Spleen (tissue), 11 donors: ENCODE measurements at regions not wholly inside any gene's neighbourhood (a gene's known extent, or its start where the extent isn't known, plus 50 kb on each side); places are given as distances from the start of the nearest gene placed in this dataset.
"Not testable (repeated sequence)": the region's sequence is repeated elsewhere in the genome, so short reads cannot be mapped to it uniquely, and the experiment has no call there.

Experiments
- DNase-seq: peaks from one replicate; pipeline ENCODE4 v3.0.0-alpha.2; 2020
- H3K27ac ChIP-seq, 8 donors: fragments of 200-600 bp; sonication (generic) in 7 of 8; 1 replicate in 4 of 8; 2 replicates in 4 of 8; pipeline versions ENCODE4 v1.5.0 to v1.8.0; 2016 to 2021; ENCODE audit warnings: inconsistent platforms in 4 of 8, mild to moderate bottlenecking in 4 of 8, moderate library complexity in 1 of 8
- H3K27me3 ChIP-seq, 7 donors: fragments of 200-600 bp; sonication (generic) in 6 of 7; replicated peaks in 1 of 7; 1 replicate in 4 of 7; 2 replicates in 3 of 7; pipeline versions ENCODE4 v1.5.0 to v1.8.0; 2016 to 2021; ENCODE audit warnings: inconsistent platforms in 3 of 7, mild to moderate bottlenecking in 1 of 7
- H3K36me3 ChIP-seq, 6 donors: fragments of 200-600 bp; sonication (generic) in 5 of 6; 1 replicate in 4 of 6; 2 replicates in 2 of 6; pipeline versions ENCODE4 v1.5.0 to v1.8.0; 2016 to 2021; ENCODE audit warnings: inconsistent platforms in 2 of 6
- H3K4me1 ChIP-seq, 6 donors: fragments of 200-600 bp; sonication (generic) in 5 of 6; 1 replicate in 3 of 6; 2 replicates in 3 of 6; pipeline versions ENCODE4 v1.5.0 to v1.8.0; 2016 to 2021; ENCODE audit warnings: inconsistent platforms in 3 of 6
- H3K4me3 ChIP-seq, 8 donors: fragments of 200-600 bp; sonication (generic) in 7 of 8; 1 replicate in 4 of 8; 2 replicates in 4 of 8; pipeline versions ENCODE4 v1.5.0 to v1.8.0; 2016 to 2021; ENCODE audit warnings: inconsistent platforms in 4 of 8, mild to moderate bottlenecking in 4 of 8, moderate library complexity in 2 of 8
- H3K9me3 ChIP-seq, 8 donors: fragments of 200-600 bp; sonication (generic) in 7 of 8; 1 replicate in 4 of 8; 2 replicates in 4 of 8; pipeline versions ENCODE4 v1.5.0 to v1.8.0; 2016 to 2021; ENCODE audit warnings: inconsistent platforms in 4 of 8
- POLR2A ChIP-seq, 3 donors: fragments of 450-650 bp; IDR thresholded peaks; one replicate each; pipeline ENCODE4 v1.5.1; 2017; ENCODE audit warnings: antibody characterized with exemption in 3 of 3, mild to moderate bottlenecking in 1 of 3
- POLR2AphosphoS5 ChIP-seq, 3 donors: sonication (generic); formaldehyde crosslinking; IDR thresholded peaks; one replicate each; pipeline ENCODE4 v1.5.1; 2017; ENCODE audit warnings: antibody characterized with exemption in 3 of 3
- WGBS, 5 donors: extraction: QIAGEN DNeasy Blood & Tissue Kit in 3 of 5; methylation state at CpG; one replicate each; pipeline versions ENCODE4 v1.1.5 to v1.1.7; 2013 to 2018; 5-methylcytosine and 5-hydroxymethylcytosine counted together
- intact Hi-C: fragments of 100-400 bp; cut with DNase I; formaldehyde crosslinking; loops from one replicate; pipeline ENCODE4 v1.15.0; 2023; ENCODE audit warnings: low total_unique reads
- TF ChIP-seq, protein P1 (sequence below), 11 experiments: fragments of 200-600 bp in 7 of 11; fragments of 450-650 bp in 4 of 11; sonication (generic) in 4 of 11; IDR thresholded peaks in 8 of 11; conservative IDR thresholded peaks in 3 of 11; 1 replicate in 7 of 11; 2 replicates in 4 of 11; pipeline versions ENCODE4 v1.4.0 to v1.8.0; 2016 to 2021; ENCODE audit warnings: antibody characterized with exemption in 11 of 11, inconsistent platforms in 4 of 11, mild to moderate bottlenecking in 1 of 11
- donor health status: healthy with polysubstance abuse.
- donor health status: DM: no; HTN: no; CAD: no; lungs with moderate emphysema.
- donor health status: DM: no; HTN: no; CAD: no.
- donor health status: Bipolar disorder and iron deficiency.
- donor health status: healthy.
- donor health status: DM: no; HTN: no; CAD: no.
- donor health status: DM: yes; HTN: yes; CAD: no.

DNA sequence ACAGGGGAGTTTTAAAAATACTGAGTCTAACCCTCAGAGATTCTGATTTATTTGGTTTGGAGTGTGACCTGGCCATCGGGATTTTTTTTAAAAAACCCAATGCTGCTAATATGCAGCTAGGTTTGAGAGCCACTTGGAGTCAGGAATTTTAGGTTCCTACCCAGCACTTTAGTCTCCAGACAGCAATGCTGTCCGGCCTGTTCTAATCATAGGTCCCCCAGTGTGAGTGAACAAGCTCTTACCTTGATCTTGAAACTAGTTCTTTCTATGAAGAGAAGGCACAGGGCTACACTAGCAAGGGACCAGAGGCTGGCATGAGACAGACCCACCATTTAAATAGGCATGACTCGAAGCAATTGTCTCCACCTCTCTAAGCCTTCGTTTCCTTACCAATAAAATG is 103.5 kb downstream of the SMIM20 start:
- H3K27ac ChIP-seq, result no peak overlapping the region

DNA sequence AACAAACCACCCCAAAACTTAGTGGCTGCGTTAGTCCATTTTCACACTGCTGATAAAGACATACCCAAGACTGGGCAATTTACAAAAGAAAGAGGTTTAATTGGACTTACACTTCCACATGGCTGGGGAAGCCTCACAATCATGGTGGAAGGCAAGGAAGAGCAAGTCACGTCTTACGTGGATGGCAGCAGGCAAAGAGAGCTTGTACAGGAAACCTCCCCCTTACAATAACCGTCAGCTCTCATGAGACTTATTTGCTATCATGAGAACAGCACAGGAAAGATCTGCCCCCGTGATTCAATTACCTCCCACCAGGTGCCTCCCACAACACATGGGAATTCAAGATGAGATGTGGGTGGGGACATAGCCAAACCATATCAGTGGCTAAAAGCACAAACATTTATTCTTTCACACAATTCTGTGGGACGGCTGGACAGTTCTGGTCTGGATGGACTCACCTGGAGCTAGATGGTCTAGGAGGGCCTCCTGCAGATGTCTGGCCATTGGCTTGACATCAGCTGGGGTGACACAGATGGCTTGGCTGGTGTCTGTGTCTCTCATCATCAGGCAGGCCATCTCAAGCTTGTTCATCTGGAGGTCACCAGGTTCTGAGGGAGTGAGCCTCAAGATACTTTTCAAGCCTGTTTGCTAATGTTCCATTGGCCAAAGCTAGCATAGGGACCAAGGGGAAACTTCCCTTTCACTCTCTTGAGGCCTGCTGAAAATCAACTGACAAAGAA is 104.1 kb downstream of the SMIM20 start:
- H3K4me3 ChIP-seq, H3K27ac ChIP-seq, intact Hi-C loops, H3K4me1 ChIP-seq, H3K36me3 ChIP-seq, DNase-seq, H3K27me3 ChIP-seq, H3K9me3 ChIP-seq: not testable (repeated sequence)
- 52 to 84% (median 69%) methylated on average over 6 of the region's 6 CpGs for WGBS, 5 donors

More for the DNA sequence above, 103.5 kb downstream of the SMIM20 start:
- intact Hi-C loops, result no loop called here
- no peak for DNase-seq
- peaks cover 0 to 4% (median 0%) of the 10 kb centered on the region in 7 donors for H3K27me3 ChIP-seq
- TF ChIP-seq POLR2AphosphoS5 (IDR thresholded peaks at IDR 0.05) (no peak), POLR2A (IDR thresholded peaks at IDR 0.05) (no peak)
- TF ChIP-seq, protein P1, sequence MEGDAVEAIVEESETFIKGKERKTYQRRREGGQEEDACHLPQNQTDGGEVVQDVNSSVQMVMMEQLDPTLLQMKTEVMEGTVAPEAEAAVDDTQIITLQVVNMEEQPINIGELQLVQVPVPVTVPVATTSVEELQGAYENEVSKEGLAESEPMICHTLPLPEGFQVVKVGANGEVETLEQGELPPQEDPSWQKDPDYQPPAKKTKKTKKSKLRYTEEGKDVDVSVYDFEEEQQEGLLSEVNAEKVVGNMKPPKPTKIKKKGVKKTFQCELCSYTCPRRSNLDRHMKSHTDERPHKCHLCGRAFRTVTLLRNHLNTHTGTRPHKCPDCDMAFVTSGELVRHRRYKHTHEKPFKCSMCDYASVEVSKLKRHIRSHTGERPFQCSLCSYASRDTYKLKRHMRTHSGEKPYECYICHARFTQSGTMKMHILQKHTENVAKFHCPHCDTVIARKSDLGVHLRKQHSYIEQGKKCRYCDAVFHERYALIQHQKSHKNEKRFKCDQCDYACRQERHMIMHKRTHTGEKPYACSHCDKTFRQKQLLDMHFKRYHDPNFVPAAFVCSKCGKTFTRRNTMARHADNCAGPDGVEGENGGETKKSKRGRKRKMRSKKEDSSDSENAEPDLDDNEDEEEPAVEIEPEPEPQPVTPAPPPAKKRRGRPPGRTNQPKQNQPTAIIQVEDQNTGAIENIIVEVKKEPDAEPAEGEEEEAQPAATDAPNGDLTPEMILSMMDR (IDR thresholded peaks at IDR 0.05 in 8 of 11, conservative IDR thresholded peaks at IDR 0.05 in 3 of 11), result no peak
- 65 to 91% (median 89%) methylated on average over 4 of the region's 4 CpGs for WGBS, 5 donors
- H3K36me3 ChIP-seq, result no peaks in the 10 kb centered on the region
- H3K4me1 ChIP-seq, result no peaks in the 10 kb centered on the region
- no peaks in the 10 kb centered on the region for H3K9me3 ChIP-seq
- H3K4me3 ChIP-seq, result no peak overlapping the region

DNA sequence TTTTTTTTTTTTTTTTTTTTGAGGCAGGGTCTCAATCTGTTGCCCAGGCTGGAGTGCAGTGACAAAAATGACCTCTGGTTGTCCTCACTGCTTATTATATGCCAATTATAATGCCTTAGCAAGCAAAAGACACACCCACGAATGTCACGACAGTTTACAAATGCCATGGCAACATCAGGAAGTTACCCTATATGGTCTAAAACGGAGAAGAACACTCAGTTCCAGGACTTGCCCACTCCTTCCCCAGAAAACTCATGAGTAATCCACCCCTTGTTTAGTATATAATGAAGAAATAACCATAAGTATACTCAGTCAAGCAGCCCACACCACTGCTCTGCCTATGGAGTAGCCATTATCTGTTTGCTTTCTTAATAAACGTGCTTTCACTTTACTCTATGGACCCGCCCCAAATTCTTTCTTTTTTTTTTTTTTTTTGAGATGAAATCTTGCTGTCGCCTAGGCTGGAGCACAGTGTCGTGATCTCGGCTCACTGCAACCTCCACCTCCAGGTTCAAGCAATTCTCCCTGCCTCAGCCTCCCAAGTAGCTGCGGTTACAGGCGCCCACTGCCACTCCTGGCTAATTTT is 106.2 kb downstream of the SMIM20 start:
- peak overlapping the region in 1 of 8 donors; percentile 43 for H3K4me3 ChIP-seq
- H3K27ac ChIP-seq, result peak overlapping the region in 1 of 8 donors; percentile 54
- intact Hi-C loops, result no loop called here
- TF ChIP-seq POLR2AphosphoS5 (IDR thresholded peaks at IDR 0.05), result no peak
- no peak for TF ChIP-seq POLR2A (IDR thresholded peaks at IDR 0.05)
- TF ChIP-seq, protein P1 (IDR thresholded peaks at IDR 0.05 in 8 of 11, conservative IDR thresholded peaks at IDR 0.05 in 3 of 11), result no peak
- H3K9me3 ChIP-seq, result no peaks in the 10 kb centered on the region
- H3K4me1 ChIP-seq, result no peaks in the 10 kb centered on the region
- DNase-seq, result no peak
- no peaks in the 10 kb centered on the region for H3K36me3 ChIP-seq
- WGBS, 5 donors, result 50 to 58% (median 52%) methylated on average over 10 of the region's 10 CpGs
- H3K27me3 ChIP-seq, result peaks cover 0 to 10% (median 0%) of the 10 kb centered on the region in 7 donors

DNA sequence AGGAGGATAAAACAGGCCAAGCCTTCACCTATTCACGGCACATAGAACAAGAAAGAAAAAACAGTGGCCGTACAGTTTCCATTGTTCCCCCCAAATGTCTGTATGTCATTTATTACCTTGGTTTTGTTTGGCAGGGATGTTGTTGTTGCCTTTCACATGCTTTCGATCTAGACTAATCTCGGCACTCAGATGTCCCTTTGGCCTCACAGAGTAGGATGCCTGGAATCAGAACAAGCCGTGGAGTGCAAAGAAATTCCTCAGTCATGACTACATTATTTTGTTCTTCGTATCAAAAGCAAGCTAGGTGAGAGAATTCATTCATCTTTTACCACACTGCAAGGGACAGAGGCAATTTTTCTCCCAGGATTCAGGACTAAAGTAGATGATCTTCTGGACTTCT is 106.9 kb downstream of the SMIM20 start:
- Histone ChIP-seq H3K4me1 (no peaks in the 10 kb centered on the region), H3K27ac (no peak overlapping the region), H3K27me3 (peaks cover 0 to 10% (median 0%) of the 10 kb centered on the region in 7 donors), H3K4me3 (no peak overlapping the region), H3K36me3 (no peaks in the 10 kb centered on the region), H3K9me3 (no peaks in the 10 kb centered on the region)
- intact Hi-C loops, result no loop called here
- TF ChIP-seq POLR2A (IDR thresholded peaks at IDR 0.05), result no peak
- no peak for TF ChIP-seq POLR2AphosphoS5 (IDR thresholded peaks at IDR 0.05)
- TF ChIP-seq, protein P1 (IDR thresholded peaks at IDR 0.05 in 8 of 11, conservative IDR thresholded peaks at IDR 0.05 in 3 of 11), result no peak
- WGBS, 5 donors, result 83 to 92% (median 88%) methylated on average over 6 of the region's 6 CpGs
- DNase-seq, result no peak
